HG03025 (cell line): ENCODE measurements at regions not wholly inside any gene's neighbourhood (a gene's known extent, or its start where the extent isn't known, plus 50 kb on each side); places are given as distances from the start of the nearest gene placed in this dataset.
A peak's percentile ranks its signal among the peaks of the same experiment; 100 is the strongest.

Experiments
- ATAC-seq: cut with Tn5 transposase; IDR thresholded peaks from one replicate; pipeline ENCODE4 v1.9.1; 2021; ENCODE audit warnings: mild to moderate bottlenecking, moderate library complexity; ENCODE audit not compliant: unreplicated experiment, low FRiP score

DNA sequence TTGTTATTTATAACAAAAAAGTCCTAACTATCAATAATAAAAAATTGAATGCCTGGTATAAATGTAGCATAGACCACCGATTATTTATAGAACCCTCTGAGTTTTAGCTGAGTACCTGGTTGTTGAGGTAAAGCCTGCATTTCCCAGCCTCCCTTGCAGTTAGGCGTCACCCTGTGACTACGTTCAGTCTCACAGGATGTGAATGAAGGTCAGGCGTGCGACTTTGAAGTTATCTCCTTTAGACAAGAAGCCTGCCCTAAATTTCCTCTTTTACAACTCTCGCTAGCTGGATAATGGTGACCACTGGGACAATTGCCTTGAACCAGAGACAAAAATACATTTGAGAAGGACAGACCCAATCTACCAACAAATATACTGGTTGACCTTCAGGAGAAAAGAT is 67.5 kb upstream of the TES start:
- ATAC-seq = no peak

DNA sequence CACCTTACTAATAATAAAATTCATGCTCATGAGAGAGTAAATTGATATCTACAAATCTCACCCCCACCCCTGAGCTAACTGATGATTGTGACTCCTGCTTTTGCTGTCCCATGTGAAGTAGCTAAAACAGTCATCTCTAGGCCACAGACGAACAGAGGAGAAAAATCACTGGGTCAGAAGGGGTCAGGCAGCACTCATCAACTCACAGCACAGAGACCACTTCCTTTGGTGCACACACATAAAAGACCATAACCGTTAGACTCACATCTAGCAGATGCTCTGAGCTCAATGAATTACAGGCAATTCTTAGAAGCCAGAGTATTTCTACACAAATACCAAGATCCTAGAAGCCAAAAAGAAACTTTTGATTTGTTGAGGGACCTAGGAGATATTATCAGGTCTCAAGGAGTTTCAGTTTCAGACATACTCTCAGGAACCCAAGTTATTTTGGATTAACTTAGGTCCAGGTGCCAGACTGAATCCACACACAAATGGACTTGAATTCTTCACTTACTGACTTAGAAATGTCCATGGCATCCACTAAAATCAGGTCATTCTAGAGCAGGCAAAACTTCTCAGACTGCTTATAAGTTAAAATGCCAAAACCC is 65.0 kb upstream of the TES start:
- peak; percentile 69 for ATAC-seq

DNA sequence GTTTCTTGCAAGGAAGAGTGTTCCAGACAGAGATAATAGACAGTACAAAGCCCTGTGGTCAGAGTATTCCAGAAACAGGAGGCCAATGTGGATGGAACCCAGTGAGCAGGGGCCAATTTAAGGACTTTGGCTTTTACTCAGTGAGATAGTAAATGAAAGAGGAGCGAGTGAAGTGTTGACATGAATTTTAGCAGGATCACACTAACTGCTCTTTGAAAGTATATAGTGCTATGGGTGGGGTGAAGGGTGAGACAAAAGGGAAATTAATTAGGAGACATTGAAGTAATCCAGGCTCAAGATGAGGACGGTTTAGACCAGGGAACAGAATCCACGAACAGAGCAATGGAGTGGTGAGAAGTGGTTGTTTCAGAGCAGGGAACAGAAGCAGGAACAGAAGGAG is 62.2 kb upstream of the TES start:
- ATAC-seq = no peak

DNA sequence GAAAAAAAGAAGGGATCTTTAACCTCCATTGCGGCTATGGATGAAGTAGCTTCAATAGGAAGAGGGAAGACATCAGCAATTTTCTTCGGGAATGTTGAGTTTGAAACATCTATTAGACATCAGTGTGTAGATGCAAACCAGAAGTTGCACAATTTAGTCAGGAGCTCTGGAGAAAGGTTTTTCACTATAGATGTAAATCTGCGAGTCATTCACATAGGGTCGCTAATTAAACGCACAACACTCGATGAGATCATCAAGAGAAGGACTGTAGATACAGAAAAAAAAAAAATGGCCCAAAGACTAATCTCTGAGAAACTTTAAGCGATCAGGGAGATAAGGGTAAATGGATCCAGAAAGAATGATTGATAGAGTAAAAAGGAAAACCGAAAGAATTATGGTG is 61.7 kb upstream of the TES start:
- no peak for ATAC-seq

DNA sequence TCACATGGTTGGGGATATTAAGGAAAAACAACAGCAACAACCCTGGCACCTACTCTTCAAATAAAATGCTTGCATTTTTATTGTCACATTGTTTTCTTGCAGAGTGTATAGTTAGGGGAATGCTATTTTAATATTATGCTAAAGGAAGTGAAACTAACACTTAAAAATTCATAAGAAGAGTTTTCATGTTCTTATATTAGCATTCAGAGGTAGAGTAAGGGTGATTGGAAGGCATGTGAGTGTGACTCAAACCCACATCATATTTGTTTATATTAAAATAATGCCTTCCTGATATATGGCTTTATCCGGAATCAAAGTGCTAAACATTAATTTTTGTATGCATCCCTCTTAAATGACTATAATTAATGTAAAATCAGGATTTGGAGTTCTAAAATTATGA is 59.8 kb upstream of the TES start:
- peak; percentile 87 for ATAC-seq

DNA sequence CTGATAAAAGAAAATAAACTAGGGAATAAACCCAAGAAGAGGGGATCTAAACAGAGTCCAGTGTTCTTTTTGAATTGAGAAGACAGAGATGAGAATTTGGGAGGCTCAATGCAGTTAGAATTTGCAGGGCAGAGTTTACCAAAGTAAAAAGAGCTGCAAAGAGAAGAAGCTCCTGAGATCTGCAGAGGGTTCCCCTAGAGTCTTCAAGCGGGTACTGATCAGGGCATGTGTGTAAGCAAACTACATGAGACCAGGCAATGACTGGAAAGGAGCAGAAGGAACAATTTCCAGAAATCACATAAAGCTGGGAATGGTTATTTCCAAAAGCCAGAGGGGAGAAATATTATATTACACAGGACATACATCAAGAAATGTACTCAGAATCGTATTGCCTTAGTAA is 58.1 kb upstream of the TES start:
- ATAC-seq = no peak

DNA sequence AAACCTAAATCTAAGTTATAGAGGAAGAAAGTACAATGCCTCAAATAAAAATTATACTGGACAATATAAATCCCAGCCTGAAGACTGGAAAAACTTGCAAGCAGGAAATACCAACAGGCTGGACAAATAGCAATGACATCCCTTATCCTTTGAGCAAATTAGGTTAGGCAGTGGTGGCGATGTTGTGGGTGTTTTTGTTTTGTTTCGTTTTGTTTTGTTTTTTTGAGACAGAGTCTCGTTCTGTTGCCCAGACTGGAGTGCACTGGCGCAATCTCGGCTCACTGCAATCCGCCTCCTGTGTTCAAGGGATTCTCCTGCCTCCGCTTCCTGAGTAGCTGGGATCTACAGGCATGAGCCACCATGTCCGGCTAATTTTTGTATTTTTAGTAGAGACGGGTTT is 57.3 kb upstream of the TES start:
- no peak for ATAC-seq

DNA sequence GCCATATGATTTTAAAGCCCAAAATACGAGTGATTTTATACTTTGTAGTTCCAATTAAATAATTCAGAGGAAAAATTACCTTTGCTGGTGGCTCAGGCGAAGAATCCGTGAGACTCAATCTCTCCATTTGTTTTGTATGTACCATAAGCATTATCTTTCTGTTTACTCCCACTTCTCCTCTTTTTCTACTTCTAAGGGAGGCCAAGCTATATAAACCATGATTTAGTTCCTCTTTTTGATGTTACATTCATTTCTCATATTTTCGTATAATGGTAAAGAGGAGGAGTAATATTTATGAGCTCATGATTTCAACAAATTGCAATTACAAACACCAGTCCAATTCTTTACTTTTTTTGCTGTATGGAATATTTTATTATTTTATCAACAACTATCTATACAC is 50.6 kb upstream of the TES start:
- ATAC-seq = no peak
